Mucosa of stomach (tissue), 1 donor: ENCODE measurements at regions not wholly inside any gene's neighbourhood (a gene's known extent, or its start where the extent isn't known, plus 50 kb on each side); places are given as distances from the start of the nearest gene placed in this dataset.
"Not testable (repeated sequence)": the region's sequence is repeated elsewhere in the genome, so short reads cannot be mapped to it uniquely, and the experiment has no call there.

Experiments
- H3K27me3 ChIP-seq: one replicate; pipeline ENCODE4 v1.7.0; 2013; ENCODE audit warnings: mild to moderate bottlenecking, low read length; ENCODE audit not compliant: control insufficient read depth, insufficient read depth
- H3K36me3 ChIP-seq: one replicate; pipeline ENCODE4 v1.7.0; 2013; ENCODE audit warnings: low read length; ENCODE audit not compliant: control insufficient read depth, insufficient read depth
- H3K4me1 ChIP-seq: one replicate; pipeline ENCODE4 v1.7.0; 2013; ENCODE audit warnings: mild to moderate bottlenecking, low read length; ENCODE audit not compliant: control insufficient read depth, insufficient read depth
- H3K4me3 ChIP-seq: one replicate; pipeline ENCODE4 v1.7.0; 2013; ENCODE audit warnings: low read length
- H3K9ac ChIP-seq: one replicate; pipeline ENCODE4 v1.7.0; 2013; ENCODE audit warnings: mild to moderate bottlenecking, low read length, moderate library complexity
- H3K9me3 ChIP-seq: one replicate; pipeline ENCODE4 v1.7.0; 2013; ENCODE audit warnings: mild to moderate bottlenecking, low read length, moderate library complexity; ENCODE audit not compliant: control insufficient read depth
- donor health status: Pancreatic carcinoma.

DNA sequence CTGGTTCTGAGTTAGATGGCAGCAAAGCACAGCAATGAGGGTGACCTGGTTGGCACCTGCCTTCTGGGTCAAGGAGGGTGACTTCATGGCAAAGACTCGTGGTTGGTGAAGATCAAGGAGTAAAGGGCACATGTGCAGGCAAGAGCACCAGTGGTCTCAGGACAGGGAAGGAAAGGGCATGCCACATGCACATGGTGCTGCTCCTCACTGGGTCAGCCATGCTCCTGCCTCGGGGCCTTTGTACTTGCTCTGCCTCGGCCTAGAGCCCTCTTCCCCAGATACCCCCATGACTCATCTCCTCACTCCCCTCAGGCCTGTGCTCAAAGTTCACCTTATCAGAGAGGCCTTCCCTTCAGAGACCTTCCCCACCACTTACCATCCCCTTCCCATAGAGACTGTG lies 106.7 kb upstream of the KDM7A start:
- Histone ChIP-seq H3K4me3 (no peak overlapping the region), H3K9ac (no peak overlapping the region), H3K9me3 (no peaks in the 10 kb centered on the region), H3K36me3 (no peaks in the 10 kb centered on the region), H3K27me3 (no peaks in the 10 kb centered on the region), H3K4me1 (no peaks in the 10 kb centered on the region)

DNA sequence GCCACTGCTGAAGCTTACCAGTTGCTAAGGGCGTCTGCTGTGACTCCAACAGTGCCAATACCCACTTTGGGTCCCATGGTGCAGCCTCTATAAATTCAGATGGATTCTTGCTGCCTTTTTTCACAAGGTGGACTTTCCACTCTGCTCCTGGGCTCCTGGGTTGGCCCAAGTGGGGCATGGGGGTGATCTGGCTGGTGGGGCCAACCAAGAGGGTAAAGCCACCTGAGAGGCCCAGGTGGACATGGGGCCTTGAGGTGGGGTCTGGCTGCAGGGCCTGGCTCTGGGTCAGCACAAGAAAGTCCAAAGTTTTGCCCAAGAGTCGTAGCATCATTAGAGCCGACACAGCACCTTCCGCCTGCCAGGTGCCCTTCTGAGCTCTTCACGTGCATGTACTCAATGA lies 105.2 kb upstream of the KDM7A start:
- H3K36me3 ChIP-seq, result no peaks in the 10 kb centered on the region
- H3K4me3 ChIP-seq, result no peak overlapping the region
- H3K4me1 ChIP-seq, result no peaks in the 10 kb centered on the region
- H3K9me3 ChIP-seq, result no peaks in the 10 kb centered on the region
- no peak overlapping the region for H3K9ac ChIP-seq
- no peaks in the 10 kb centered on the region for H3K27me3 ChIP-seq

DNA sequence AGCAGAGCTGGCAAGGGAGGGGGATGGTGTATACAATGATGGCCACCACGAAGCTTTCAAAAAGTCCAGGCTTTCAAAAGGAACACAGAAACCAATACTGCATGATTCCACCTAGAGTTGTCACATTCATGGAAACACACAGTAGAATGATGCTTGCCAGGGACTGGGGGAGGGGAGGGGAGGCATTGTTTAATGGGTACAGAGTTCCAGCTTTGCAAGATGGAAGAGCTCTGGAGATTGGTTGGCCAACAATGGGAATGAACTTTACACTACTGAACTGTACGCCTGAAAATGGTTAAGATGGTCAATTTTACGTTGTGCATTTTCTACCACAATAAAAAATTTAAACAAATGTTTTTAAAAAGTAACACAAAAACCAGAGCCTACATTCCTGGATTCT lies 104.5 kb upstream of the KDM7A start:
- H3K4me3 ChIP-seq, result no peak overlapping the region
- no peak overlapping the region for H3K9ac ChIP-seq
- no peaks in the 10 kb centered on the region for H3K9me3 ChIP-seq
- H3K4me1 ChIP-seq, result no peaks in the 10 kb centered on the region
- H3K27me3 ChIP-seq, result no peaks in the 10 kb centered on the region
- H3K36me3 ChIP-seq, result no peaks in the 10 kb centered on the region

DNA sequence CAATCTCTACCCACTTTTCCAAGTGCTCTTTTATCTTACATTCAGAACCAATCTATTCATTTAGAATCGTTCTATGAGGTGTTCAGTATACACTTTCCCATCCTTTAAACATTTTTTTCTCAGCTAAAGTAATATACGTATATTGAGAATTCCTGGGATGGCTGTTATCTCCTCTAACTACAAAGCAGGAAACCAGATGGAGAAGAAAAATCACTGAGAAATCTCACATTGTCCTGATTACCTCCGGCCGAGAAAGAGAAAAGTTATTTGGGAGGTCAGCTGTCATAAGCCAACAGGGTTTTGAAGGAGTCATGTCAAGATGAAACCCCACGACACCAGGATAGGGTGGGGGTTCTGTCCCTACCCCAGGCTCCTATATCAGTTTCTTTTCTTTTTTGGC lies 99.2 kb upstream of the KDM7A start:
- no peaks in the 10 kb centered on the region for H3K27me3 ChIP-seq
- no peaks in the 10 kb centered on the region for H3K36me3 ChIP-seq
- no peaks in the 10 kb centered on the region for H3K4me1 ChIP-seq
- no peaks in the 10 kb centered on the region for H3K9me3 ChIP-seq
- H3K9ac ChIP-seq, result no peak overlapping the region
- H3K4me3 ChIP-seq, result no peak overlapping the region

DNA sequence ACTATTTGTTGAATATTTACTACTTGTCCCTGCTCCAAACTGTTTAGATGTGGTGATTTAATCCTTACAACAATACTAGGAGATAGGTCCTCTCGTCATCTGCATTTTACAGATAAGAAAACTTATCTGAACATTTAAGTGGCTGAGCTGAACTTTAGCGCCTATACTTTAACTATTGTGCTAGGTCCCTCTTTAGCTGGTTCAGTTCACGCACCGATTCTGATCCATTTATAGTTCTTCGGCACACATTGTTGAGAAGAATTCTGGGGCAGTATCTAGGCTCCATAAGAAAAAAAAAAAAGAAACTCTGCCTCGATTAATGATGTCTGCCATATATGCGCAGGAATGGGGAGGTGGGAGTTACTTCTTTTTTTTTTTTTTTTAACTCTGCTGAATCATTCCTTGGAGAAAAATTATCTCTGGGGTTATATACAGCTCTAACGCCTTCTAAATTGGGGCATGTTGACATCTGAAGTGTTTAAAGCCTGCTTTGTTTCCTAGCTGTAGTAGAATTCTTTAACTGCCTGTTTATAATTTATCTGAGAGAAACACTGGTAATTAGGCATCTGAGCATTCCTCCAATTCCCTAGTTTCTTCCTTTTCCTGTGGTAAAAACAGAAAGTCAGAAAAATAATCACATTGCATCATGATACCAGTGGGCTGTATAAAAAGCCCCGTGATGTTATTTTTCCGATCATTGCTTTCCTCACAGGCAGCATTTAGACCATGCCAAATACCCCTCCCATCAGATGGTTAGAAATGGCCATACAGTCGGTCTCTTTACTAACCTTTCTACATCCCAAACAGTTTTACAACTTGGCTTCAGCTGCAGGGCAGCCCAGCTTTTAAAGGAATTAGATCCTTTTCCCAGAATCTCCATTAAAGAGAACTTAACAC lies 98.5 kb upstream of the KDM7A start:
- no peak overlapping the region for H3K9ac ChIP-seq
- H3K9me3 ChIP-seq, result no peaks in the 10 kb centered on the region
- no peak overlapping the region for H3K4me3 ChIP-seq

DNA sequence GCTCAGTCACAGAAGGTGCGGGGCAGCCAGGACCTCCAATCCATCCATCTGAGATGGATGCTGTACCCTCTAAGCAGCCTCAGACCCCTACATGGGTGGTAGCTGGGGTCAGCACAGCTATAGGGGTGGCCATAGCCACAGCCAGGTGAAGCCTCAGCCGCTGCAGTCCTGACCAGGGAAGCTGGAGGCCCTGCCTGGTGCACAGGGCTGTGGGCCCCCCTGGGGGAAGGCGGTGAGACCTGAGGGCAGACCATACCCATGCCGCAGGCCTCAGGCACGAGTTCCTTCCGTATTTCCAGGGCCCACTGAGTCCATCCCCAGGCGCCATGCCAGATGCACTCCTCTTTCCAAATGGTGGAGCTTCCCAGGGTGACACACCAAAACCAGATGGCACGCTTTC lies 96.6 kb upstream of the KDM7A start:
- Histone ChIP-seq H3K4me1 (no peaks in the 10 kb centered on the region), H3K9ac (no peak overlapping the region), H3K4me3 (no peak overlapping the region), H3K36me3 (no peaks in the 10 kb centered on the region), H3K9me3 (no peaks in the 10 kb centered on the region), H3K27me3 (no peaks in the 10 kb centered on the region)

More for the DNA sequence above, 98.5 kb upstream of the KDM7A start:
- Histone ChIP-seq H3K36me3 (no peaks in the 10 kb centered on the region), H3K27me3 (no peaks in the 10 kb centered on the region), H3K4me1 (no peaks in the 10 kb centered on the region)

DNA sequence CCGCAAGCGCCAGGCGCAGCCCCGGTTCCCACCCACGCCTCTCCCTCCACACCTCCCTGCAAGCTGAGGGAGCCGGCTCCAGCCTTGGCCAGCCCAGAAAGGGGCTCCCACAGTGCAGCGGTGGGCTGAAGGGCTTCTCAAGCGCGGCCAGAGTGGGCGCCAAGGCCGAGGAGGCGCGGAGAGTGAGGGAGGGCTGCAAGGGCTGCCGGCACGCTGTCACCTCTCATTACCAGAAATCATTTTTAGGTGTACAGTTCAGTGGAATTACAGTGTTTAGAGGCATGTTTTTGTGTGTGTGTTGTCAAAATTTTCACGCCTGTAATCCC lies 94.8 kb upstream of the KDM7A start:
- not testable (repeated sequence) for H3K9ac ChIP-seq, H3K4me3 ChIP-seq, H3K27me3 ChIP-seq, H3K9me3 ChIP-seq, H3K36me3 ChIP-seq, H3K4me1 ChIP-seq

DNA sequence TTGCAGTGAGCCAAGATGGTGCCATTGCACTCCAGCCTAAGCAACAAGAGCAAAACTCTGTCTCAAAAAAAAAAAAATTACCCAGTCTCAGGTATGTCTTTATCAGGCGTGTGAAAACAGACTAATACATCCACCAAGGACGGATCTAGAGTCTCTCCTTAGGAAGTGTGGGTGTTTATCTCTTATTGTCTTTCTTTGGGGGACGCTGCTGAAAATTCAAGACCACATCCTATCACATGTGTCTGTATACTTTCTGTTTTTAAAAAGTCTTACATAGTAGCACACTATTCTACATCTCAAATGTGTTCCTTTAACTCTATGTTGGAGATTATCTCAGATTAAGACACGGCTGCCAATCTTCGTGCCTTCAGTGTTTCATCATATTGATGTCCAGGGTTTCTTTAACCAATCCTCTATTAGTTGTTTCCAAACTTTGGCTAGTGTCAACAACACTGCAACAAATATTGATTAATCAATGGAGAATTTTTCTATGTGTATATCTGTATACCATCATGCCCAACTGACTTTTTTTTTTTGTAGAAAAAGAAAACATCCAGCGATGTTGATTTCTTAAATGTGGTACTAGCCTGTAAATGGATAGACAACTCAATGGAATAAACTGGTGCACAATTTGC lies 92.3 kb upstream of the KDM7A start:
- Histone ChIP-seq H3K9ac (no peak overlapping the region), H3K4me3 (no peak overlapping the region), H3K9me3 (no peaks in the 10 kb centered on the region)

DNA sequence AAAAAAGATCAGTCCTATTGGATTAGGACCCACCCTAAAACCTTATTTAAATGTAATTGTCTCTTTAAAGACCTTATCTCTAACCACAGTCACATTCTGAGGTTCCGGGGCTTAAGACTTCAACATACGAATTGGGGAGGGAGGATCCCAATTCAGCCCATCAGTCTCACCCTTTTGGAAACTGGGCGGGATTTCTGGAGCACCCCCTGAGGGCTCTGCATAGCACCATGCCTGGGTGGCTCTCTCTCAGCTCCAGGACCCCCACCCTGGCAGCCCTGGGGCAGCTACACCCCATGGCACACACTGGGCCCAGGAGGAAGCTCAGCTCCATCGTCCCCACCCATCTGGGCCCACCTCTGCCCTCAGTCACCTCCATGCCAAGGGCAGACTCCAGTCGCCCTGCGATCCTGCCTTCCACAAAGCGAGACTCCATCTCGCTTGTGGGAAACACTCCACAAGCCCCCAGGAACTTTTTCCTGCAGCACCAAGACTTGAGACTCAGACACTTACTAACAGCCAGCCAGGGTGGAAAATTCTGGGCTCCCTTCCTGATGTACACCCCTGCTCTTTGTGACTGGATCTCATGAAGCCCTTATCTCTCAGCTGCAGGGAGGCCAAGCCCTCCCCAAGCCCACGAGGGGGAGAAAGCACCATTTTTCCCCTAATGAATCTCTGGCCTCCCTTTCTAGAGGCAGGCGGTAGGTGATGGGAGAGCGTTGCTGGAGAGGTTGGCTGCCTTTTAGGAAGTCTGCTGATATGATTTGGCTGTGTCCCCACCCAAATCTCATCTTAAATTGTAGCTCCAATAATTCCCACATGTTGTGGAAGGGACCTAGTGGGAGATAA lies 90.8 kb upstream of the KDM7A start:
- Histone ChIP-seq H3K27me3 (no peaks in the 10 kb centered on the region), H3K4me3 (no peak overlapping the region), H3K36me3 (no peaks in the 10 kb centered on the region), H3K9ac (no peak overlapping the region), H3K9me3 (no peaks in the 10 kb centered on the region), H3K4me1 (no peaks in the 10 kb centered on the region)

More for the DNA sequence above, 92.3 kb upstream of the KDM7A start:
- H3K4me1 ChIP-seq, result no peaks in the 10 kb centered on the region
- H3K36me3 ChIP-seq, result no peaks in the 10 kb centered on the region
- no peaks in the 10 kb centered on the region for H3K27me3 ChIP-seq

DNA sequence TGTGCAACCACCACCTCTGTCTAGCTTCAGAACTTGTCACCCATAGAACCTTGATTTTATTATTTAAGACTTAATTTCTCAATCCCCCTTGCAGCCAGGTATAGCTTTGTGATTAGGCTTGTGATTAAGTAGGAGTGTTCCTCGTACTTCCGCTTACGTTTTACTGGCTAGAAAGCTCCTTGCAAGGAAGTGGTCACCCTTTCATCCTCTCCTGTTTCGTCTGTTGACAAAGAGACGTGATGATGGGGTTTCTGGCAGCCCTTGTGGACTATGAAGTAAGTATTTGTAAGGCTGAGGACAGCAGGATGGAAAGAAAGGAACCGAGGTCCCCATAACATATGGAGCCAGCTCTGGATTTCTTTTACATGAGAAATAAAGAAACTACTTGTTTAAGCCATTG lies 86.5 kb upstream of the KDM7A start:
- no peaks in the 10 kb centered on the region for H3K36me3 ChIP-seq
- no peaks in the 10 kb centered on the region for H3K27me3 ChIP-seq
- H3K9ac ChIP-seq, result no peak overlapping the region
- H3K4me3 ChIP-seq, result no peak overlapping the region
- no peaks in the 10 kb centered on the region for H3K9me3 ChIP-seq
- H3K4me1 ChIP-seq, result peaks cover 24% of the 10 kb centered on the region

DNA sequence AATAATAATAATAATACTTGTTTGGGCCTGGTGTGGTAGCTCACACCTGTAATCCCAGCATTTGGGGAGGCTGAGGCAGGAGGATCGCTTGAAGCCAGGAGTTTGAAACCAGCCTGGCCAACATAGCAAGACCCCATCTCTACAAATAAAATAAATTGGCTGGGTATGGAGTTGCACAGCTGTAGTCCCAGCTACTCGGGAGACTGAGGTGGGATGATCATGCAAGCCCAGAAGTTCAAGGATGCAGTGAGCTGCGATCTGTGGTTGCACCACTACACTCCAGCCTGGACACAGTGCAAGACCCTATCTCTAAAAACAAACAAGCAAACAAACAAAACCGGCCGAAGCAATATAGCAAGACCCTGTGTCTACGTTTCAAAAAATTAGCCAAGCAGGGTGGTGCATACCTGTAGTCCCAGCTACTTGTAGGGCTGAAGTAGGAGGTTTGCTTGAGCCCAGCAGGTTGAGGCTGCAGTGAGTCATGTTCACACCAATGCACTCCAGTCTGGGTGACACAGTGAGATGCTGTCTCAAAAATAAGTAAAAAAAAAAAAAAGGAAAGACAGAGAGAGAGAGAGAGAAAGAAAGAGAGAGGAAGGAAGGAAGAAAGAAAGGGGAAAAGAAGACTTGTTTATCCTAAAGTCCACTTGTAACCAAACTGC lies 85.6 kb upstream of the KDM7A start:
- Histone ChIP-seq H3K9ac (no peak overlapping the region), H3K4me1 (peaks cover 24% of the 10 kb centered on the region), H3K4me3 (no peak overlapping the region), H3K9me3 (no peaks in the 10 kb centered on the region), H3K27me3 (no peaks in the 10 kb centered on the region), H3K36me3 (no peaks in the 10 kb centered on the region)

DNA sequence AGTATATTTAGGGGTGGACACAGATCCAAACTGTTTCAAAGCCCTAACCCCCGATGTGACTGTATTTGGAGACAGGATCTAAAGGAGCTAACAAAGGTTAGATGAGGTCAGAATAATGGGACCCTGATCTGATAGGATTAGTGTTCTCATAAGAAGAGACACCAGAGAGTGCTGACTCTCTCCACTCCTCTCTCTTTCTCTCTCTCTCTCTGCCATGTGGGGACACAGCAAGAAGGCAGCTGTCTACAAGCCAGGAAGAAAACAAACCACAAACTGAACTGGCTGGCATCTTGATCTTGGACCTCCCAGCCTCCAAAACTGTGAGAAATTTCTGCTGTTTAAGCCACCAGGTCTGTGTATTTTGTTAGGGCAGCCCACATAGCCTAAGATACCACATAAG lies 84.7 kb upstream of the KDM7A start:
- Histone ChIP-seq H3K27me3 (no peaks in the 10 kb centered on the region), H3K4me1 (peaks cover 24% of the 10 kb centered on the region), H3K4me3 (no peak overlapping the region), H3K9ac (no peak overlapping the region), H3K36me3 (no peaks in the 10 kb centered on the region), H3K9me3 (no peaks in the 10 kb centered on the region)
